HG02759 (cell line): ENCODE measurements at regions not wholly inside any gene's neighbourhood (a gene's known extent, or its start where the extent isn't known, plus 50 kb on each side); places are given as distances from the start of the nearest gene placed in this dataset.
A peak's percentile ranks its signal among the peaks of the same experiment; 100 is the strongest.

Experiments used
- ATAC-seq: cut with Tn5 transposase; IDR thresholded peaks from one replicate; pipeline ENCODE4 v1.9.1; 2021; ENCODE audit warnings: mild to moderate bottlenecking, moderate library complexity; ENCODE audit not compliant: unreplicated experiment

GRCh38 chr7:21356616-21357015, 71.3 kb upstream of the SP4 start:
- ATAC-seq = no peak

DNA sequence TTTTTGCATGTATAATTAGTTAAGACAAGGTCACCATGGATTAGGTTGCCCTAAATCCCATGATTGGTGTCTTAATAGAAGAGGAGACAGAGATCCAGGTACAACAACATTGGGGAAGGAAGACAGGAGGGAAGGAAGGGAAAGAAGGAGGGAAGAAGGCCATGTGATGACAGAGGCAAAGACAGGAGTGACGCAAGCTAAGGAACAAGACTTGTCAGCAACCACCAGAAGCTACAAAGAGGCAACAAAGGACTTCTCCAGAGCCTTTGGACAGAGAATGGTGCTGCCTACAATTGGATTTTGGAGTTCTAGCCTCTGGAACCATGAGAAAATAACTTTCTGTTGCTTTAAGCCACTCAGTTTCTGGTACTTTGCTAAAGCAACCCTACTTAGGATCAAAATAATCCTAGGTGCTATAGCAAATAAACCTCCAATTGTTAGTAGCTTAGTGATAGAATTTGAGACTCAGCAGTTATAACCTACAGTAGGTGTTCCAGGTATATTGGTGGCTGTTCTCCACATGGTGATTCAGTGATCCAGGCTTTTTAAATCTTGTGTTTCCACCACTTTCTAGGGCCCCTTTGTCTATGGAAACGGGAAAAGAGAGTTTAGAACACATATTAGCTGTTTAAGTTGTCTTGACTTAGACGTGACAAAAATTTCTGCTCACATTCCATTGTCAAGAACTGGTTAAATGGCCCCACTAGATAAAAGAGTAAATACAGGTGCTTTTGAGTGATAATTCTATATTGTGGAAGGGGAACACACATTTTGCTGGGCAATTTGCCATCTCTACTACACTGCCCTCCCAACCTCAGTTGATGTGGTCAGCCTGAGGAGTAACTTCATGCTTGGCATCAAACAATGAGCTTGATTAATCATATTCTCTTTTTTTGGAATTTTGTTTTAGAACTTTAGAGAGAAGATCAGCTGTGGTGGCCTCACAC, 70.5 kb upstream of the SP4 start:
- ATAC-seq = no peak

DNA sequence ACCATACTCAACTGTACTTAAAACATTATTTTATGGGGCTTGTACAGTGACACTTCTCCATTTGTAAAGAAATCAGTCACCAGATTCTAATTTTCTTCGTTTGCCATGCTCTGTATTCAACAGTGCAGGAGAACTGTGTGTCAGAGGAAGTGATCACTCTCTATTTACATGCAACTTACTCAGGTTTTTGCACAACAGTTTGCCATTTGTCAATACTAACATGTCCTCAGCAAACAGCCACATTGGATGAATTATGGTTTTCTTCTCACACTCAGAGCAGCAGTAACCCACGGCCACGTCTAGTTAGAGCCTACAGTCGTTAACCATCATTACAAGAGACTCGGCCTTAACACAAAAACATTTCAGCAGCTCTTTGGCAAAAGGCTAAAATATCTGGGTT, 69.2 kb upstream of the SP4 start:
- no peak for ATAC-seq

DNA sequence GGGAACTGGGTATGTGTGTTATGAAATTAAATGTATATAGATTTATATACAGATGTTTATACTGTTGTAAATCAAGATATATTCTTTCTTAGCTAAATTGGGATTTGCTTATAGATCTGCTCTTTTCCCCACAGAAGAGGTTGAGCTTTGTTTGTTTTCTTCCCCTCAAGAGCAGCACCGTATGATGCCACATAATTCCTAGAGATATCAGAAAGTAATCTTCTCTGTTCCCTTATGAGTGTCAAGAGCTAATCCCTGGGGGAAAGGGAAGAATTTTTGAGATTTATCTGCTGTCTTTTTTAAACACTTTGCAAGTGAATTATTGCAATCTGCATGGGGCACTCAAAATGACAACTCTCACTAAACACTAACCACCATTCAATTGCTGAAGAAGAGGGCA, 68.7 kb upstream of the SP4 start:
- ATAC-seq = no peak

DNA sequence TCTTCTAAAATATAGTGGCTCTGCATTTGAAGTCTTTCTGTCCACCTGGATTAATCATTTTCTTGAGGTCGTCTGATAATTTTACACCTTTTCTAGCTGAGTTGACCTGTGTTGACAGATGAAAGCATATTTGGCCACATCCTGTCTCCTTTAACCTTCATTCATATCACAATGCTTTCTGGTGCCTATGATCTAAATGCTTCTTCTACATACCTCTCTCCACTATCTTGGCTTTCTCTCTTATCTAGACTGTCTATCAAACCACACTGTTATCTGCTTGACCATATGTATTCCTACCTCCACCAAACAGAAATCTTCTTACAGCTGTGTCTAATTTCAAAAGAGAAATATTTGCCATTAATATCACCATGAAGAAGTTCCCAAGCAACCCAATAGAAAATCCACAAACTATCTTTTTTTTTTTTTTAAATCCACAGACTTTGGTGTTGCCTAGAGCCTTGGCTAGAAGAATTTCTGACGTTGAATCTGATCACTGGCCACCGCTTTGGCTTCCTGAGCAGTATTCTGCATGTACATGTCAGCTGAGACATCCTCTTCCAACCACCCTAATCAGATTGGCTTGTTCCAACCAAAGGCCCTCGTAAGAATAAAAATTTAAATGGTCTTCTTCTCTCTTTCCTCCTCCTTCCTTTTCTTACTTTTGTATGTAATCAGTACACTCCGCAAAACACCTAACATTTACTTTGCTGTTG, 66.3 kb upstream of the SP4 start:
- no peak for ATAC-seq

- ATAC-seq = peak; percentile 82
Measured at GRCh38 chr7:21364801-21365271, 63.0 kb upstream of the SP4 start.

GRCh38 chr7:21365866-21366624, 61.8 kb upstream of the SP4 start:
- ATAC-seq = no peak

DNA sequence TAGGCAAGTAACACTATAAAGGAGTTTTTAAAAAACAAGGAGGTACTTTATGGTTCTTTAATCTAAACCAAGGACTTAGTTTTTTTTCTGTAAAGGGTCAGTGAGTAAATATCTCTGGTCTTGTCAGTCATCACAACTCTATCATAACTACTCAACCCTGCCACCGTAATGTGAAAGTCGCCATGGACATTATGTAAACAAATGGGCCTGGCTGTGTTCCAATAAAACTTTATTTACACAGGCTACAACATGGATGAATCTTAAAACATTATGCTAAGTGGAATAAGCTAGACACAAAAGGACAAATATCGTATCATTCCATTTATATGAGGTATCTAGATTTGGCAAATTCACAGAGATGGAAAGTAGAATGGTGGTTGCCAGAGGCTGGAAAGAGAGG, 60.8 kb upstream of the SP4 start:
- ATAC-seq = no peak

DNA sequence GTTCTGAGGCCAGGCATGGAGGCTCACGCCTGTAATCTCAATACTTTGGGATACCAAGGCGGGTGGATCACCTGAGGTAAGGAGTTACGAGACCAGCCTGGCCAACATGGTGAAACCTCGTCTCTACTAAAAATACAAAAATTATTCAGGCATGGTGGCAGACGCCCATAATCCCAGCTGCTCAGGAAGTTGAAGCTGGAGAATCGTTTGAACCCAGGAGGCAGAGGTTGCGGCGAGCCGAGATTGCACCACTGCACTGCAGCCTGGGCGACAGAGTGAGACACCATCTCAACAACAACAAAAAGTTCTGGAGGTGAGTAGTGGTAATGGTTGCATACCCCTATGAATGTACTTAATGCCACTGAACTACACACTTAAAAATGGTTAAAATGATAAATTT, 60.3 kb upstream of the SP4 start:
- no peak for ATAC-seq

GRCh38 chr7:21368317-21368716, 59.6 kb upstream of the SP4 start:
- no peak for ATAC-seq

- ATAC-seq = no peak
Measured at GRCh38 chr7:21370283-21370982, 57.5 kb upstream of the SP4 start.

DNA sequence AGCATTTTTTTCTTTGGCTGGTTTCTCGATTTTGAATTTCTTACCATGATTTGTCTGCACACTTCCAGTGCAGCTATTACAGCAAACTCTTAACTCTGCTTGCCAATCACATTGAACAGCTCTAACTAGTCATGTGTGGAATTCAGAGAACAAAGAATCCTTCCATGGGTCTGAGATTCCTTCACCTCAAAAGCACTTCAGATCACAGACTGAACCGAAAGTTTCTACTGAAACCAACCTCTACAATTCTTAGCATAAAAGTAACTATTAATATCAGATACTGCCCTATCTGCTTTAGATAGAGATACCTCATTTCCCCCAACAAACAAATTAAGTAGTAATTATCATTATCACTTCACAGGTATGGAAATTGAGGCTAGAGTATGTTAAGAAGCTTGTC, 56.5 kb upstream of the SP4 start:
- no peak for ATAC-seq

DNA sequence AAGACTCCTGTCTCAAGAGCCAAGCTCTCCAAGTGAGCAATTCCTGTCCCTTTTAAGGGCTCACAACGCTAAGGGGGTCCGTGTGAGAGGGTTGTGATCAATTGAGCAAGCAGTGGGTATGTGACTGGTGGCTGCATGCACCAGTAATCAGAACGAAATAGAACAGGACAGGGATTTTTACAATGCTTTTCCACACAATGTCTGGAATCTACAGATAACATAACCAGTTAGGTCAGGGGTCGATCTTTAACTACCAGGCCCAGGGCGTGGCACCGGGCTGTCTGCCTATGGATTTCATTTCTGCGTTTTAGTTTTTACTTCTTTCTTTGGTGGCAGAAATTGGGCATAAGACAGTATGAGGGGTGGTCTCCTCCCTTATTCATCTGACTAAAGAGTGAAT, 54.9 kb upstream of the SP4 start:
- no peak for ATAC-seq

GRCh38 chr7:21374134-21374533, 53.7 kb upstream of the SP4 start:
- no peak for ATAC-seq

DNA sequence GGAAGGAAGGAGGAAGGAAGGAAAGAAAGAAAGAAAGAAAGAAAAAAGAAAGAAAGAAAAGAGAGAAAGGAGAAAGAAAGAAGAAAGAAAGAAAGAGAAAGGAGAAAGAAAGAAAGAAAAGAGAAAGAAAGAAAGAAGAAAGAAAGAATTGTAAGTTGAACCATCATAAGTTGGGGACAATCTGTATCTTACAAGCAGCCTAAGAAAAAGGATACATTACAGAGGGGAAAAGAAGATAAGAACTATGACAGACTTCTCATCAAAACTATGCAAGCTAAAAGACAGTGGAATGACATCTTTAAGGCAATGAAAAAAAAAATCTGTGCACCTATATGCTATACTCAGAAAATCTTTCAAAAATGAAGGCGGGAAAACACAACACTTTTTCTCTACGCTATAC, 50.3 kb upstream of the SP4 start:
- no peak for ATAC-seq
